ENCODE measurements at regions not wholly inside any gene's neighbourhood (a gene's known extent, or its start where the extent isn't known, plus 50 kb on each side); places are given as distances from the start of the nearest gene placed in this dataset.

DNA sequence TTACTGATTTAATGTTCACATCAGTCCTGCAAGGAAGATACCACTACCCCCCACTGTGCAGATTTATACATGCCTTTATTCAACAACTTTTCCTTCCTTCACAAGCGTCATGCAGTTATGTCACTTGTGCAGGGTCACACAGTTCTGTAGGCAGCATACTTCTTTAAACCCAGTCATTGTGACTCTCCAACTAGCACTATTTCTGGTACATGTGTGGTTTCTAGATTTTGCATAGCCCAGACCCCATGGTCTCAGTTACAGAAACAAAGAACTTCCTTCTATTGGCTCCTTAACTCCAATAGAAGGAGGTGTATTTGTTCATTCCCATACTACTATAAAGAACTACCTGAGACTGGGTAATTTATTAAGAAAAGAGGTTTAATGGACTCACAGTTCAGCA lies 333.1 kb downstream of the ZNF516 start:
- no peaks in the 10 kb centered on the region for H3K36me3 Mint-ChIP-seq (ENCODE audit: low read depth, unreplicated experiment)
- Histone ChIP-seq H3K9ac (ENCODE audit: low read length) (no peak overlapping the region), H3K79me2 (ENCODE audit: insufficient read depth, low read length) (no peaks in the 10 kb centered on the region), H3K36me3 (ENCODE audit: insufficient read depth, low read length) (no peaks in the 10 kb centered on the region), H3K4me2 (ENCODE audit: low read length) (no peak overlapping the region), H2AFZ (ENCODE audit: low read depth, low read length) (no peak overlapping the region), H3K27ac (ENCODE audit: low read depth, low read length) (no peak overlapping the region), H3K4me1 (ENCODE audit: insufficient read depth, low read length) (no peaks in the 10 kb centered on the region), H3K9me3 (ENCODE audit: insufficient read depth, low read depth, low read length) (peaks cover 3% of the 10 kb centered on the region), H3K4me3 (ENCODE audit: insufficient read depth, low read depth, low read length) (no peak overlapping the region), H4K20me1 (ENCODE audit: insufficient read depth, low read length) (no peaks in the 10 kb centered on the region), H3K27me3 (ENCODE audit: insufficient read depth, low read length) (no peaks in the 10 kb centered on the region)
- DNase-seq (ENCODE audit: low read depth), result no peak
- FAIRE-seq, result no peak
- H3K9me3 Mint-ChIP-seq (ENCODE audit: unreplicated experiment), result no peaks in the 10 kb centered on the region
- no peaks in the 10 kb centered on the region for H3K4me1 Mint-ChIP-seq (ENCODE audit: low read depth, unreplicated experiment)
- no peak overlapping the region for H3K27ac Mint-ChIP-seq (ENCODE audit: unreplicated experiment)
- peaks cover 8% of the 10 kb centered on the region for H3K27me3 Mint-ChIP-seq (ENCODE audit: low read depth, unreplicated experiment)
- TF ChIP-seq, protein P1, sequence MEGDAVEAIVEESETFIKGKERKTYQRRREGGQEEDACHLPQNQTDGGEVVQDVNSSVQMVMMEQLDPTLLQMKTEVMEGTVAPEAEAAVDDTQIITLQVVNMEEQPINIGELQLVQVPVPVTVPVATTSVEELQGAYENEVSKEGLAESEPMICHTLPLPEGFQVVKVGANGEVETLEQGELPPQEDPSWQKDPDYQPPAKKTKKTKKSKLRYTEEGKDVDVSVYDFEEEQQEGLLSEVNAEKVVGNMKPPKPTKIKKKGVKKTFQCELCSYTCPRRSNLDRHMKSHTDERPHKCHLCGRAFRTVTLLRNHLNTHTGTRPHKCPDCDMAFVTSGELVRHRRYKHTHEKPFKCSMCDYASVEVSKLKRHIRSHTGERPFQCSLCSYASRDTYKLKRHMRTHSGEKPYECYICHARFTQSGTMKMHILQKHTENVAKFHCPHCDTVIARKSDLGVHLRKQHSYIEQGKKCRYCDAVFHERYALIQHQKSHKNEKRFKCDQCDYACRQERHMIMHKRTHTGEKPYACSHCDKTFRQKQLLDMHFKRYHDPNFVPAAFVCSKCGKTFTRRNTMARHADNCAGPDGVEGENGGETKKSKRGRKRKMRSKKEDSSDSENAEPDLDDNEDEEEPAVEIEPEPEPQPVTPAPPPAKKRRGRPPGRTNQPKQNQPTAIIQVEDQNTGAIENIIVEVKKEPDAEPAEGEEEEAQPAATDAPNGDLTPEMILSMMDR (IDR thresholded peaks at IDR 0.05; ENCODE audit: insufficient read depth, low read depth, low read length), result no peak
- no peak for TF ChIP-seq EZH2 (IDR thresholded peaks at IDR 0.05; ENCODE audit: insufficient read depth, low read length)
- H3K4me3 Mint-ChIP-seq (ENCODE audit: unreplicated experiment), result no peak overlapping the region

GRCh38 chr18:76153691-76154090 lies 341.4 kb downstream of the ZNF516 start:
- H3K4me3 Mint-ChIP-seq (ENCODE audit: unreplicated experiment), result no peak overlapping the region
- FAIRE-seq, result no peak
- no peaks in the 10 kb centered on the region for H3K27me3 Mint-ChIP-seq (ENCODE audit: low read depth, unreplicated experiment)
- H3K36me3 ChIP-seq (ENCODE audit: insufficient read depth, low read length), result no peaks in the 10 kb centered on the region
- no peaks in the 10 kb centered on the region for H3K4me1 ChIP-seq (ENCODE audit: insufficient read depth, low read length)
- no peaks in the 10 kb centered on the region for H3K79me2 ChIP-seq (ENCODE audit: insufficient read depth, low read length)
- no peaks in the 10 kb centered on the region for H3K9me3 ChIP-seq (ENCODE audit: insufficient read depth, low read depth, low read length)
- H3K4me2 ChIP-seq (ENCODE audit: low read length), result no peak overlapping the region
- H3K9me3 Mint-ChIP-seq (ENCODE audit: unreplicated experiment), result peaks cover 3% of the 10 kb centered on the region
- no peak overlapping the region for H3K9ac ChIP-seq (ENCODE audit: low read length)
- H3K27ac Mint-ChIP-seq (ENCODE audit: unreplicated experiment), result no peak overlapping the region
- H2AFZ ChIP-seq (ENCODE audit: low read depth, low read length), result no peak overlapping the region
- H3K27me3 ChIP-seq (ENCODE audit: insufficient read depth, low read length), result no peaks in the 10 kb centered on the region
- no peak overlapping the region for H3K27ac ChIP-seq (ENCODE audit: low read depth, low read length)
- no peak overlapping the region for H3K4me3 ChIP-seq (ENCODE audit: insufficient read depth, low read depth, low read length)
- H4K20me1 ChIP-seq (ENCODE audit: insufficient read depth, low read length), result no peaks in the 10 kb centered on the region
- DNase-seq (ENCODE audit: low read depth), result no peak
- H3K36me3 Mint-ChIP-seq (ENCODE audit: low read depth, unreplicated experiment), result no peaks in the 10 kb centered on the region
- TF ChIP-seq EZH2 (IDR thresholded peaks at IDR 0.05; ENCODE audit: insufficient read depth, low read length), result no peak
- TF ChIP-seq, protein P1 (IDR thresholded peaks at IDR 0.05; ENCODE audit: insufficient read depth, low read depth, low read length), result no peak
- H3K4me1 Mint-ChIP-seq (ENCODE audit: low read depth, unreplicated experiment), result no peaks in the 10 kb centered on the region

GRCh38 chr18:76149734-76150133 lies 345.3 kb downstream of the ZNF516 start:
- Histone ChIP-seq H3K79me2 (ENCODE audit: insufficient read depth, low read length) (no peaks in the 10 kb centered on the region), H3K9me3 (ENCODE audit: insufficient read depth, low read depth, low read length) (no peaks in the 10 kb centered on the region), H3K36me3 (ENCODE audit: insufficient read depth, low read length) (no peaks in the 10 kb centered on the region), H2AFZ (ENCODE audit: low read depth, low read length) (no peak overlapping the region), H4K20me1 (ENCODE audit: insufficient read depth, low read length) (no peaks in the 10 kb centered on the region), H3K4me1 (ENCODE audit: insufficient read depth, low read length) (no peaks in the 10 kb centered on the region), H3K27ac (ENCODE audit: low read depth, low read length) (no peak overlapping the region), H3K27me3 (ENCODE audit: insufficient read depth, low read length) (no peaks in the 10 kb centered on the region), H3K9ac (ENCODE audit: low read length) (no peak overlapping the region), H3K4me3 (ENCODE audit: insufficient read depth, low read depth, low read length) (no peak overlapping the region), H3K4me2 (ENCODE audit: low read length) (no peak overlapping the region)
- FAIRE-seq (no peak), DNase-seq (ENCODE audit: low read depth) (no peak)
- Mint-ChIP-seq H3K9me3 (ENCODE audit: unreplicated experiment) (peaks cover 1% of the 10 kb centered on the region), H3K4me1 (ENCODE audit: low read depth, unreplicated experiment) (no peaks in the 10 kb centered on the region), H3K4me3 (ENCODE audit: unreplicated experiment) (no peak overlapping the region), H3K27ac (ENCODE audit: unreplicated experiment) (no peak overlapping the region), H3K36me3 (ENCODE audit: low read depth, unreplicated experiment) (no peaks in the 10 kb centered on the region), H3K27me3 (ENCODE audit: low read depth, unreplicated experiment) (peaks cover 7% of the 10 kb centered on the region)
- TF ChIP-seq, protein P1 (IDR thresholded peaks at IDR 0.05; ENCODE audit: insufficient read depth, low read depth, low read length), result no peak
- TF ChIP-seq EZH2 (IDR thresholded peaks at IDR 0.05; ENCODE audit: insufficient read depth, low read length), result no peak

Data from astrocyte (in vitro differentiated cells and primary cell).